GM19452 (cell line): ENCODE measurements at regions not wholly inside any gene's neighbourhood (a gene's known extent, or its start where the extent isn't known, plus 50 kb on each side); places are given as distances from the start of the nearest gene placed in this dataset.
"Not testable (repeated sequence)": the region's sequence is repeated elsewhere in the genome, so short reads cannot be mapped to it uniquely, and the experiment has no call there.

Source experiments
- ATAC-seq: cut with Tn5 transposase; IDR thresholded peaks from one replicate; pipeline ENCODE4 v1.9.1; 2021; ENCODE audit not compliant: unreplicated experiment

- no peak for ATAC-seq
These were observed 333.8 kb downstream of the PTPRU start for GRCh38 chr1:29569971-29570634.

GRCh38 chr1:29567257-29567656 is 330.9 kb downstream of the PTPRU start:
- no peak for ATAC-seq

- ATAC-seq: no peak
These were observed 329.2 kb downstream of the PTPRU start for GRCh38 chr1:29565490-29565889.

GRCh38 chr1:29563571-29563970 is 327.2 kb downstream of the PTPRU start:
- no peak for ATAC-seq

- ATAC-seq: no peak
These were observed 326.8 kb downstream of the PTPRU start for GRCh38 chr1:29563092-29563491.

DNA sequence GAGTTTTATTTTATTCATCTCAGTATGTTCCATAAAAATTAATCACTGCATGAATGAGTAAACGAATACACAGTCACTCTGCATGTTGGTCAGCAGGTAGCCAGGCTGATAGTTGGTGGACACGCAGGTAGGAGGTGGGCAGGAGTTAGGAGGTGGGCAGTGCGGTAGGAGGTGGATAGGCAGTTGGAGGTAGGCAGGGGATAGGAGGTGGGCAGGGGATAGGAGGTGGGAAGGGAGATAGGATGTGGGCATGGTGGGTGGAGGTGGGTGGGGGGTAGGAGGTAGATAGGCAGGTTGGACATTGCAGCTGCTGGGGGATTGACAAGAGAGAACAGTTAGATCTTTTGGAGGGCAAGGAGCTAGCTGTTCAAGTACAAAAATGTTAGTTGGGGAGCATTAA is 322.7 kb downstream of the PTPRU start:
- ATAC-seq: no peak

DNA sequence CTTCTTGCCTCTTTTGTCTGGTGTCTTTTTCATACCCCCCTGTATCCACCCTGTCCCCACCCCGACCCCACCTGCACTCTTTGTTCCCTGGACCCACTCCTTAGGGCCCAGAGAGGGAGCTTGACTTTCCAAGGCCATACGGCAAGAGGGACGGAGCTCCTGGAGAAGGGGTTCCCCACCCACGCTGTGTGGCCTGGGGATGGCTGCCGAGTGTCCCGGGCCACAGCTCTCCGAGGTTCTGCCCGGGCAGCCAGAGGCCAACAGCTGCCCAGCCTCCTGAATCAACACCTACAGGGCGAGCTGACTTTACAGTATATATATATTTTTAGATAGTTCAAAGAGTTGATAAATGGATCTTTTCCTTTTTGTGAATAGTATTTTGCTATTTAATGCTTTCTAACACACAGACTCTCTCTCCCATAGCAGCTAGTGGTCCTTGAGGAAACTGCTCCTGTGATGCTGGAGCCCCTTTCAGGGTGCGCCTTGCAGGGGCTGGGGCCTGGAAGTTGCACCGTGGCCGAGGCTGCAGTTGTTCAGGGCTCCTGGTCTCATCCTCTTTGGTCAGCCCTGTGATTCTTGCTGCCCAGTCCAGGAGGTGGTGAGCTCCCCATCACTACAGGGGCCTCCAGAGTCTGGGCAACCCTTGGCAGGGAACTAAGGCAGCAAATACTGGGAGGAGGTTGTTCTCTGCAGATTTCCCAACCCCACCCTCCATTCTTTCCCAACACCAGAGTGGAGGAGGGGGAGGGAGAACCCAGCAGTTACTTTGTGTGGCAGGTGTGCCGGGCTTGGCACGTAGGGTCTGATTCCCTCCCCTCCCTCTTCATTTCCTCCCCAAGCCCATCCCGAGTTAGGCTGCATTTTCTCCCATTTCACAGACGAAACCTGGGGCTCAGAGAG is 321.6 kb downstream of the PTPRU start:
- ATAC-seq: no peak

- no peak for ATAC-seq
These were observed 320.7 kb downstream of the PTPRU start for GRCh38 chr1:29557066-29557465.

GRCh38 chr1:29556657-29557056 is 320.3 kb downstream of the PTPRU start:
- ATAC-seq: no peak

DNA sequence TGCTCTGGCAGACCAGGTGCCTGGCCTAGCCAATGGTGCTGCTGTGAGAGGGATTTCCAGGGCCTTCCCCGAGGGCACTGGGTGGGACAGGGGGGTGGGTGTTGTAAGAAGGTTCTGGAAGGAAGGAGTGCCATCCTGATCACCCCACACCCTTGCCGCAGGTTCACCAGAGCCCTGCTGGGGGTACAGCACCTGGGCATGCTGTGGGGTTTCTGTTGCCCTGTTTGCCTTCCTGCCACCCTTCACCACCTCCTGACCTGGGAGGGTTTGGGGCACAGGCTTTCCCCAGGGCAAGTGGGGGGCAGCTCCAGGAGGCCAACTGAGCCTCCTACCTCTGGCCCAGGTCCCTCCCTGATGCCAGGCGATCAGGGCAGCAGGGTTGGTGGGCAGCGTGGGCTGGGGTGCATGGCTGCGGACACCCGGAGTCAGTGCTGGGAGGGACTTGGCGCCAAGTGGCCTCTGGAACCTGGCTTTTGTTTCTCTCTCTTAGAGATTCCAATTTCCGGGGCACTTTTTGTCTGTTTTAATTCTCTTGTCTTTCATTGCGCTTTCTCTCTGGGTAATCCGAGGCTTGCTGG is 318.8 kb downstream of the PTPRU start:
- no peak for ATAC-seq

- ATAC-seq: no peak
These were observed 318.0 kb downstream of the PTPRU start for GRCh38 chr1:29554208-29554778.

DNA sequence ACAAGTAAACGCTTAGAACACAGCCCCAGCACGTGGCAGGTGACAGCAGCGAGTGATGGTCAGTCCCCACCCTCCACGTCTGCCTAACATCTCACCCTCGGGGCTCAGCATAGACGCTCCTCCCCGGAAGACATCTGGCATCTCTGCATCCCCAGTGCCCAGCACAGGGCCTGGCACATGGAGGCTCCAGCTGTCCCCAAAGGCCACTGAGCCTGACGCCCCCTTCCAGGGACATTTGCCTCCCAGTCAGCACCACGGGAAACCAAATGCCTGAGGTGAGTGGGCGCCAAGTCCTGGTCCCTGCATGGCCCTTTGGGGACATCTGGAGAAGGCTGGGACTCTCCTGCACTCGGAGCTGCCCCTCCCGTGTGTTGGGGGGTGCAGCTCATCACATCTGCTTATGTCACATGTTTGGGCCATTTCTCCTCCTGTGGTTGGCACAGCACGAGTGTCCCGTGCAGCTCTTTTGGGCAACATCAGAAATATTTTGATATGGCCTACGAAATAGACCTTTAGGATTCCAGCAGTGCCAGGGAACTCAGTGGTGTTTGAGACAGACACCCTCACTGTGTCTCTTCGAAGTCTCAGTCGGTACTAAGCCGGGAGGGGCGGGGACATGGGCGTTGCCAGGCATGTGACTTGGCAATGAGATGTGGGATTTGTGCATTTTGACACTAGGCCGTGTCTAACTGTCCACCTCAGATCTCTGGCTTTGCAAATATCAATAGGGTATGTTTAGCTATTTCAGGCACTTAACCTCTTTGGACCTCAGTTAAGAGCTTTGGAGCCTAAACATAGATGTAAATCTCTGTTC is 315.0 kb downstream of the PTPRU start:
- ATAC-seq: no peak

DNA sequence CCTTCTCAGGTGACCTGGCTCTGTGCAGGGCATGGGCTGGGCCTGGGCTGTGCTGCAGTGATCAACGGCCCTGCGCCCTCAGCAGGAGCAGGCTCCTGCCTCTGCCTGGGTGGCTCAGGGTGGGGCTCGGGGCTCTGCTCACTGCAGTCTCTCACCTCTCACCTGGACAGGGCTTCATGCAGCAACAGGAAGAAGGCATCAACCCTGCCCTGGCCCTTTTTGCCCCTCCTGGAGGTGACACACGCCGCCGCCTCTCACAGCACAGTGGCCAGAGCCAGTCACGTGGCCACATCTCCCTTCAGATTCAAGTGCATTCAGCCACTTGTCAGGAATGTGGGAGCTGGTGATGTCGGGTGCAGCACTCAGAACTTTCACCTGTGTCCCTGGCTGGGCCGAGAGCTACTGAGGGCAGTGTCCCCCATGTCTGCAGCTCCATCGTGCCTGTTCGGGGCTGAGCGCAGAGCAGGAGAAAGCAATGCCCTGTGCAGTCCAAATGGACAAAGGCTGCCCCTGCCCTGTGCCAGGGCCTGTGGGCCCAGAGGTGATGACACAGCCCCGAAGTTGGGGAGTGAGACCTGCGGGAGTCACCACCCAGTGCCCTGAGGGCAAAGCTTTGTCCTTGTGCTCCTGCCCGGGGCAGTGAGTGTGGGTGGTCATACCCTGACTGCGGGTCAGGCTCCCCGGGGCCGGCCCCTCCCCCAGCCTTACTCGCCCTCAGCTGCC is 314.0 kb downstream of the PTPRU start:
- no peak for ATAC-seq

- ATAC-seq: not testable (repeated sequence)
These were observed 313.4 kb downstream of the PTPRU start for GRCh38 chr1:29549728-29550118.

- ATAC-seq: no peak
These were observed 312.7 kb downstream of the PTPRU start for GRCh38 chr1:29549001-29549400.

GRCh38 chr1:29548091-29548490 is 311.8 kb downstream of the PTPRU start:
- ATAC-seq: no peak

DNA sequence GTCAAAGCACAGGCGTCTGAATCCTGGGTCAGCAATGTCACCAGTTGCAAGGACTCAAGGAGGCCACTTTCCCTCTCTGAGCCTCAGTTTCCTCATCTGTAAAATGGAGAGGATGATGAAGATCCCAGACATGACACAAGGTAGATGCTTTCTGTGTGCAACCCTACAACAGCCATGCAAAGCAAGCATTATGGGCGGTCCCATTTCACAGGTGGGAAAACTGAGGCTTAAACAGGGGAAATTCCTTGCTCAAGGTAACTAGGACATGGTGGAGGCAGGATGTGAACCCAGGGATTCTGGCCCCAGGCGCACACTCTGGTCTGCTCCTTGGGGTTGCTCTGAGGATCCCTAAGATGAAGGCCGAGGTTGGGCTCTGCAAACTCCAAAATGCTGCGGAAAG is 311.0 kb downstream of the PTPRU start:
- ATAC-seq: no peak

DNA sequence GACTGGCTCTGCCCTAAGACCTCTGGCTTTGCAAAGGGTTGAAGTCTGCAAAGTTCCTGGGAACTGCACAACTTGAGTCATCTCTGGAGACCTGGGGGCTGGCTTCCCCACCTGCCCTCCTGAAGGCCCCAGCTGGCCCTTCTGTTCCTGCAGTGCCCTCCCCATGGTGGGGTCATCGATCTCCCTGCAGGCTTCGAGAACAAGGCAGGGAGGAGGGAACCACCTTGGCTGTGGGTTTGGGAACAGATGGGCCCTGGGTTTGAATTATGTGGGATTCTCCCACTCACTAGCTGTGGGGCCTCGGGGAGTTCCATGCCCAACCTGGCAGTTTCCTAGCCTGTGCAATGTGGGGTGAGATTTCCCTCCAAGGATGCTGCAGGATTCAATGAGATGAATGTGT is 310.2 kb downstream of the PTPRU start:
- ATAC-seq: no peak

DNA sequence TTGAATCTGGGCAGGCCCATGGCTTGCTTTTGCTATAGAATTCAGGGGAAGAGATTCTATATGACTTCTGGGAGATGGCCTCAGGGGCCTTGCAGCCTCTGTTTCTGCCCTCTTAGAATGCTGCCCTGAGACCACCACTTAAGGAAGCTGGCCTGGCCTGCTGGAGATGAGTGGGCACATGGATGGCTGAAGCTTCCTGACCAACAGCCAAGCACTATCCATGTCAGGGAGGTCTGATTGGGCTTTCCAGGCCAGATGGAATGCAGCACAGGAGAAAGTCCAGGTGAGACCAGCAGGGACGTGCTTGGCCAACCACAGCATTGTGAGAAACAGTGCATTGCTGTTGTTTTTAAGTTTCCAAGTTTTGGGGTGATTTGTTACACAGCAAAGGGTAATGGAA is 308.1 kb downstream of the PTPRU start:
- no peak for ATAC-seq

- no peak for ATAC-seq
These were observed 307.3 kb downstream of the PTPRU start for GRCh38 chr1:29543586-29543985.
